SK-N-SH treated with all-trans-retinoic acid at 6 μM for 48 hours (cell line): ENCODE measurements at regions not wholly inside any gene's neighbourhood (a gene's known extent, or its start where the extent isn't known, plus 50 kb on each side); places are given as distances from the start of the nearest gene placed in this dataset.

ENCODE experiments used
- BACH2 ChIP-seq: fragments of 250-450 bp; sonication (Bioruptor Pico); IDR thresholded peaks from 2 replicates; pipeline ENCODE4 v1.9.0; 2021; ENCODE audit warnings: mild to moderate bottlenecking, borderline replicate concordance
- ZC3H10 ChIP-seq: fragments of 250-450 bp; sonication (Bioruptor Pico); IDR thresholded peaks from 2 replicates; pipeline ENCODE4 v1.5.1; 2021; ENCODE audit warnings: mild to moderate bottlenecking, moderate library complexity
- ZNF70 ChIP-seq: fragments of 450-650 bp; formaldehyde crosslinking; IDR thresholded peaks from 2 replicates; pipeline ENCODE4 v1.5.0; 2020; ENCODE audit warnings: mild to moderate bottlenecking, moderate library complexity
- TF ChIP-seq, protein P1 (sequence below): fragments of 250-450 bp; sonication (Bioruptor Pico); IDR thresholded peaks from 2 replicates; pipeline ENCODE4 v1.5.1; 2020; ENCODE audit warnings: low read depth, mild to moderate bottlenecking, moderate library complexity

DNA sequence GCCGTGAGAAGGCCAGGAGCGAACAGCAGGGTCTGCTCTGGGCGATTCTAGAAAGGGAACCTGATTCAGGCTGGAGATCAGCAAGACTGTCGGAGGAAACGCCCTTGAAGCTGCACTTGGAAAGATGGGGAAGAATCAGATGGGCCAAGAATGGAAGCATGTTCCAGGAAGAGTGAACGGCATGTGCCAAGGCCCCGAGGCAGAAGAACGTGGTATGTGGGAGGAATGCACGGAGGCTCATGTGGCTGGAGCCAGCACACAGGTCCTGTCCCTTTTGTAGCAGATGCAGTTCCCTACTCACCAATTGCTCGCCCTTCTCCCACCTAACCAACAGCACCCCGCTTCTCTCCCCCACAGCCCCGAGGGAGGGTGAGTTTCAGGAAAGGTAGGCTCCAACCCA, 180.6 kb downstream of the TFAP2C start:
- TF ChIP-seq BACH2 (no peak), ZNF70 (CRISPR knock-in tag) (no peak), ZC3H10 (no peak)
- TF ChIP-seq, protein P1, sequence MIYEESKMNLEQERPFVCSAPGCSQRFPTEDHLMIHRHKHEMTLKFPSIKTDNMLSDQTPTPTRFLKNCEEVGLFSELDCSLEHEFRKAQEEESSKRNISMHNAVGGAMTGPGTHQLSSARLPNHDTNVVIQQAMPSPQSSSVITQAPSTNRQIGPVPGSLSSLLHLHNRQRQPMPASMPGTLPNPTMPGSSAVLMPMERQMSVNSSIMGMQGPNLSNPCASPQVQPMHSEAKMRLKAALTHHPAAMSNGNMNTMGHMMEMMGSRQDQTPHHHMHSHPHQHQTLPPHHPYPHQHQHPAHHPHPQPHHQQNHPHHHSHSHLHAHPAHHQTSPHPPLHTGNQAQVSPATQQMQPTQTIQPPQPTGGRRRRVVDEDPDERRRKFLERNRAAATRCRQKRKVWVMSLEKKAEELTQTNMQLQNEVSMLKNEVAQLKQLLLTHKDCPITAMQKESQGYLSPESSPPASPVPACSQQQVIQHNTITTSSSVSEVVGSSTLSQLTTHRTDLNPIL (CRISPR knock-in tag), result no peak
